ENCODE measurements at regions not wholly inside any gene's neighbourhood (a gene's known extent, or its start where the extent isn't known, plus 50 kb on each side); places are given as distances from the start of the nearest gene placed in this dataset.
"Not testable (repeated sequence)": the region's sequence is repeated elsewhere in the genome, so short reads cannot be mapped to it uniquely, and the experiment has no call there.

GRCh38 chr10:64786989-64787388, 1265.8 kb downstream of the REEP3 start:
- H3K36me3 ChIP-seq (replicated peaks; ENCODE audit: low read depth, low read length) = no peaks in the 10 kb centered on the region
- H3K4me3 ChIP-seq (ENCODE audit: low read length) = no peak overlapping the region
- no peak overlapping the region for H3K4me2 ChIP-seq (ENCODE audit: low read length)
- no peak overlapping the region for H3K27ac ChIP-seq (ENCODE audit: low read length)
- no peak for TF ChIP-seq CTCF (IDR thresholded peaks at IDR 0.05; ENCODE audit: low read depth, low read length)
- TF ChIP-seq EZH2phosphoT487 (IDR thresholded peaks at IDR 0.05; ENCODE audit: low read depth) = no peak
- no peaks in the 10 kb centered on the region for H3K27me3 ChIP-seq (ENCODE audit: low read depth, low read length)
- no peaks in the 10 kb centered on the region for H3K4me1 ChIP-seq (ENCODE audit: low read length)
- H4K20me1 ChIP-seq (ENCODE audit: insufficient read depth, low read length) = no peaks in the 10 kb centered on the region
- no peak overlapping the region for H3K9ac ChIP-seq (ENCODE audit: low read length)
- H3K9me3 ChIP-seq (ENCODE audit: insufficient read depth, low read length) = no peaks in the 10 kb centered on the region
- no peak overlapping the region for H2AFZ ChIP-seq (ENCODE audit: low read depth, low read length)
- no peaks in the 10 kb centered on the region for H3K79me2 ChIP-seq (ENCODE audit: low read length)

GRCh38 chr10:64795847-64796246, 1274.6 kb downstream of the REEP3 start:
- no peak overlapping the region for H3K9ac ChIP-seq (ENCODE audit: low read length)

DNA sequence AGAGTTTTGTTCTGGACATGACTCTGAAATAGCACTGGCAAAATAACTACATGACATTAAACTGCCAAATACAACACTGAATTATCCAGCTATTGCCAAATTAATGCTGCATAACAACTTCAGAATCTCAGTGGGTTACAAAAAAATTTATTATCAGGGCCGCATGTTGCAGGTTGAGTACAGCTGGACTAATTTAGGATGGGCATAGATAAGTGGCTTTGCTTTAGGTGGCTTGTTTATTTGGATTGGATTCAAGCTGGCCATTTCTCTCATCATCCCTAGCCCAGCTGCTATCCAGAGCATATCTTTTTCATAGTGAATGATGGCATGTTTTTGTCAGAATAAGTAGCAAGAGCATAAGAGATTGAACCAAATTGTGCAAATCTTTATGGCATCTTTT, 1277.1 kb downstream of the REEP3 start:
- H3K27ac ChIP-seq (ENCODE audit: low read length) = no peak overlapping the region
- TF ChIP-seq CTCF (IDR thresholded peaks at IDR 0.05; ENCODE audit: low read depth, low read length) (no peak), EZH2phosphoT487 (IDR thresholded peaks at IDR 0.05; ENCODE audit: low read depth) (no peak)
- no peaks in the 10 kb centered on the region for H3K9me3 ChIP-seq (ENCODE audit: insufficient read depth, low read length)

More at GRCh38 chr10:64795847-64796246, 1274.6 kb downstream of the REEP3 start:
- Histone ChIP-seq H3K4me2 (ENCODE audit: low read length) (no peak overlapping the region), H3K9me3 (ENCODE audit: insufficient read depth, low read length) (no peaks in the 10 kb centered on the region), H3K79me2 (ENCODE audit: low read length) (no peaks in the 10 kb centered on the region), H3K36me3 (replicated peaks; ENCODE audit: low read depth, low read length) (no peaks in the 10 kb centered on the region), H4K20me1 (ENCODE audit: insufficient read depth, low read length) (no peaks in the 10 kb centered on the region), H2AFZ (ENCODE audit: low read depth, low read length) (no peak overlapping the region), H3K27me3 (ENCODE audit: low read depth, low read length) (no peaks in the 10 kb centered on the region), H3K27ac (ENCODE audit: low read length) (no peak overlapping the region), H3K4me3 (ENCODE audit: low read length) (no peak overlapping the region), H3K4me1 (ENCODE audit: low read length) (no peaks in the 10 kb centered on the region)
- TF ChIP-seq EZH2phosphoT487 (IDR thresholded peaks at IDR 0.05; ENCODE audit: low read depth) = no peak
- no peak for TF ChIP-seq CTCF (IDR thresholded peaks at IDR 0.05; ENCODE audit: low read depth, low read length)

DNA sequence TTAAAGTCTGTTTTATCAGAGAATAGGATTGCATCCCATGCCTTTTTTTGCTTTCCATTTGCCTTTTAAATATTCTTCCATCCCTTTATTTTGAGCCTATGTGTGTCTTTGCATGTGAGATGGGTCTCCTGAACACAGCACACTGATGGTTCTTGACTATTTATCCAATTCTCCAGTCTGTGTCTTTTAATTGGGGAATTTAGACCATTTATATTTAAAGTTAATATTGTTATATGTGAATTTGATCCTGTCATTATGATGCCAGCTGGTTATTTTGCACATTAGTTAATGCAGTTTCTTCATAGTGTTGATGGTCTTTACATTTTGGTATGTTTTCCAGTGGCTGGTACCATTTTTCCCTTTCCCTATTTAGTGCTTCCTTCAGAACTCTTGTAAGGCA, 1287.0 kb downstream of the REEP3 start:
- not testable (repeated sequence) for H3K36me3 ChIP-seq (replicated peaks; ENCODE audit: low read depth, low read length); H3K27me3 ChIP-seq (ENCODE audit: low read depth, low read length); H3K4me2 ChIP-seq (ENCODE audit: low read length); H3K9ac ChIP-seq (ENCODE audit: low read length); H3K27ac ChIP-seq (ENCODE audit: low read length); H2AFZ ChIP-seq (ENCODE audit: low read depth, low read length); H3K4me3 ChIP-seq (ENCODE audit: low read length); H4K20me1 ChIP-seq (ENCODE audit: insufficient read depth, low read length); H3K4me1 ChIP-seq (ENCODE audit: low read length); H3K79me2 ChIP-seq (ENCODE audit: low read length); H3K9me3 ChIP-seq (ENCODE audit: insufficient read depth, low read length)

More for the DNA sequence above, 1277.1 kb downstream of the REEP3 start:
- Histone ChIP-seq H4K20me1 (ENCODE audit: insufficient read depth, low read length) (no peaks in the 10 kb centered on the region), H3K36me3 (replicated peaks; ENCODE audit: low read depth, low read length) (no peaks in the 10 kb centered on the region), H3K9ac (ENCODE audit: low read length) (no peak overlapping the region), H3K4me2 (ENCODE audit: low read length) (no peak overlapping the region), H3K4me1 (ENCODE audit: low read length) (no peaks in the 10 kb centered on the region), H3K4me3 (ENCODE audit: low read length) (no peak overlapping the region), H2AFZ (ENCODE audit: low read depth, low read length) (no peak overlapping the region), H3K27me3 (ENCODE audit: low read depth, low read length) (no peaks in the 10 kb centered on the region), H3K79me2 (ENCODE audit: low read length) (no peaks in the 10 kb centered on the region)

GRCh38 chr10:64810046-64810445, 1288.8 kb downstream of the REEP3 start:
- H3K9me3 ChIP-seq (ENCODE audit: insufficient read depth, low read length); H3K27ac ChIP-seq (ENCODE audit: low read length); H3K27me3 ChIP-seq (ENCODE audit: low read depth, low read length); H3K4me2 ChIP-seq (ENCODE audit: low read length); H3K9ac ChIP-seq (ENCODE audit: low read length); H2AFZ ChIP-seq (ENCODE audit: low read depth, low read length); H4K20me1 ChIP-seq (ENCODE audit: insufficient read depth, low read length); H3K4me1 ChIP-seq (ENCODE audit: low read length); H3K4me3 ChIP-seq (ENCODE audit: low read length); H3K36me3 ChIP-seq (replicated peaks; ENCODE audit: low read depth, low read length); H3K79me2 ChIP-seq (ENCODE audit: low read length): not testable (repeated sequence)
